ENCODE measurements at regions not wholly inside any gene's neighbourhood (a gene's known extent, or its start where the extent isn't known, plus 50 kb on each side); places are given as distances from the start of the nearest gene placed in this dataset.

DNA sequence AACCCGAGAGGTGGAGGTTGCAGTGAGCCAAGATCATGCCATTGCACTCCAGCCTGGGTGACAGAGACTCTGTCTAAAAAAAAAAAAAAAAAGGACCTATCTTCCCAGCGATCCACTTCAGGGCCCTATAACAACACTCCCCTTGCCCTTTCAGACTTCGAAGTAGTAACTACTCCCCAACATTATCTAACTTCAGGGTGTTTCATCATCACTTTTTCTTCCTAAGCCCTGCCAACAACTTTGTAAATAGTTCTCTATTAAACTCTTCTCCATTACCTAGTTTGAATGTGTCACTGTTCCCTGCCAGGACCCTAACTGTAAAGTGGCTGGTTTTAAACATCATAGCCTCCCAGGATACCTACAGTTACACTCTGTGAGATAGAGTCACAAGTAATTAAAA is 220.8 kb downstream of the BTG1 start:
- H3K36me3 ChIP-seq (ENCODE audit: insufficient read depth, low read length): no peaks in the 10 kb centered on the region
- H3K27me3 Mint-ChIP-seq (ENCODE audit: low read depth, unreplicated experiment): peaks cover 4% of the 10 kb centered on the region
- H3K79me2 ChIP-seq (ENCODE audit: insufficient read depth, low read length): no peaks in the 10 kb centered on the region
- no peak overlapping the region for H3K4me3 ChIP-seq (ENCODE audit: insufficient read depth, low read depth, low read length)
- H3K4me2 ChIP-seq (ENCODE audit: low read length): no peak overlapping the region
- DNase-seq (ENCODE audit: low read depth) (no peak), FAIRE-seq (no peak)
- peaks cover 3% of the 10 kb centered on the region for H3K4me1 Mint-ChIP-seq (ENCODE audit: low read depth, unreplicated experiment)
- H3K4me3 Mint-ChIP-seq (ENCODE audit: unreplicated experiment): no peak overlapping the region
- H3K9me3 ChIP-seq (ENCODE audit: insufficient read depth, low read depth, low read length): no peaks in the 10 kb centered on the region
- H3K36me3 Mint-ChIP-seq (ENCODE audit: low read depth, unreplicated experiment): no peaks in the 10 kb centered on the region
- H4K20me1 ChIP-seq (ENCODE audit: insufficient read depth, low read length): no peaks in the 10 kb centered on the region
- peaks cover 5% of the 10 kb centered on the region for H3K9me3 Mint-ChIP-seq (ENCODE audit: unreplicated experiment)
- TF ChIP-seq, protein P1, sequence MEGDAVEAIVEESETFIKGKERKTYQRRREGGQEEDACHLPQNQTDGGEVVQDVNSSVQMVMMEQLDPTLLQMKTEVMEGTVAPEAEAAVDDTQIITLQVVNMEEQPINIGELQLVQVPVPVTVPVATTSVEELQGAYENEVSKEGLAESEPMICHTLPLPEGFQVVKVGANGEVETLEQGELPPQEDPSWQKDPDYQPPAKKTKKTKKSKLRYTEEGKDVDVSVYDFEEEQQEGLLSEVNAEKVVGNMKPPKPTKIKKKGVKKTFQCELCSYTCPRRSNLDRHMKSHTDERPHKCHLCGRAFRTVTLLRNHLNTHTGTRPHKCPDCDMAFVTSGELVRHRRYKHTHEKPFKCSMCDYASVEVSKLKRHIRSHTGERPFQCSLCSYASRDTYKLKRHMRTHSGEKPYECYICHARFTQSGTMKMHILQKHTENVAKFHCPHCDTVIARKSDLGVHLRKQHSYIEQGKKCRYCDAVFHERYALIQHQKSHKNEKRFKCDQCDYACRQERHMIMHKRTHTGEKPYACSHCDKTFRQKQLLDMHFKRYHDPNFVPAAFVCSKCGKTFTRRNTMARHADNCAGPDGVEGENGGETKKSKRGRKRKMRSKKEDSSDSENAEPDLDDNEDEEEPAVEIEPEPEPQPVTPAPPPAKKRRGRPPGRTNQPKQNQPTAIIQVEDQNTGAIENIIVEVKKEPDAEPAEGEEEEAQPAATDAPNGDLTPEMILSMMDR (IDR thresholded peaks at IDR 0.05; ENCODE audit: insufficient read depth, low read depth, low read length): no peak
- TF ChIP-seq EZH2 (IDR thresholded peaks at IDR 0.05; ENCODE audit: insufficient read depth, low read length): no peak
- no peak overlapping the region for H3K27ac Mint-ChIP-seq (ENCODE audit: unreplicated experiment)
- H2AFZ ChIP-seq (ENCODE audit: low read depth, low read length): no peak overlapping the region
- H3K27ac ChIP-seq (ENCODE audit: low read depth, low read length): no peak overlapping the region
- no peaks in the 10 kb centered on the region for H3K27me3 ChIP-seq (ENCODE audit: insufficient read depth, low read length)
- no peaks in the 10 kb centered on the region for H3K4me1 ChIP-seq (ENCODE audit: insufficient read depth, low read length)
- H3K9ac ChIP-seq (ENCODE audit: low read length): no peak overlapping the region

DNA sequence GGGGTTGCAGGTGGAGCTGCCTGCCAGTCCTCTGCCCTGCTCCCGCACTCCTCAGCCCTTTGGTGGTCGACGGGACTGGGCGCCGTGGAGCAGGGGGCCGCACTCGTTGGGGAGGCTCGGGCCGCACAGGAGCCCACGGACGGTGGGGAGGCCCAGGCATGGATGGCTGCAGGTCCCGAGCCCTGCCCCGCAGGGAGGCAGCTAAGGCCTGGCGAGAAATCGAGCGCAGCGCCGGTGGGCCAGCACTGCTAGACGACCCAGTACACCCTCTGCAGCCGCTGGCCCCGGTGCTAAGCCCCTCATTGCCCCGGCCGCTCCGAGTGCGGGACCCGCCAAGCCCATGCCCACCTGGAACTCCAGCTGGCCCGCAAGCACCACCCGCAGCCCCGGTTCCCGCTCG is 221.8 kb downstream of the BTG1 start:
- DNase-seq (ENCODE audit: low read depth) (no peak), FAIRE-seq (no peak)
- H3K4me3 Mint-ChIP-seq (ENCODE audit: unreplicated experiment): no peak overlapping the region

DNA sequence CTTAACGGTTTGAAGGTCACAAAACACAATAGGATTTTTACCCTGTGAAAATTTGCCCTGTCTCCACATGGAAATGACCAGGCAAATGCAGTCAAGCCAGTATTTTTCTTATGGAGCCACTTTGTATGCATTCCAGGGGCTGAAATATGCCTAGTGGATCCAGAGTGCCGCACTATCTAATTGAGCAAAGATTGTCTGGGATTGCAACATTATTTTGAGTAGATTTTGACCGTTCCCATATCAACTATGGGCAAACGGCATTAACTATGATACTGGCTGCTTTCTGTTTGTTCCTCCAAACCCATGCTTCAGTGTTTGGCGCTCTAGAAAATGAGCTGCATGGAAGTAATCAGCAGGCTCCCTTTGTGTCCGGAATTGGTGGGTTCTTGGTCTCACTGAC is 223.0 kb downstream of the BTG1 start:
- Mint-ChIP-seq H3K4me1 (ENCODE audit: low read depth, unreplicated experiment) (peaks cover 3% of the 10 kb centered on the region), H3K27me3 (ENCODE audit: low read depth, unreplicated experiment) (no peaks in the 10 kb centered on the region), H3K9me3 (ENCODE audit: unreplicated experiment) (peaks cover 5% of the 10 kb centered on the region), H3K4me3 (ENCODE audit: unreplicated experiment) (no peak overlapping the region), H3K36me3 (ENCODE audit: low read depth, unreplicated experiment) (no peaks in the 10 kb centered on the region), H3K27ac (ENCODE audit: unreplicated experiment) (no peak overlapping the region)
- H4K20me1 ChIP-seq (ENCODE audit: insufficient read depth, low read length): no peaks in the 10 kb centered on the region
- H3K27me3 ChIP-seq (ENCODE audit: insufficient read depth, low read length): no peaks in the 10 kb centered on the region
- no peak overlapping the region for H2AFZ ChIP-seq (ENCODE audit: low read depth, low read length)
- TF ChIP-seq EZH2 (IDR thresholded peaks at IDR 0.05; ENCODE audit: insufficient read depth, low read length): no peak
- TF ChIP-seq, protein P1 (IDR thresholded peaks at IDR 0.05; ENCODE audit: insufficient read depth, low read depth, low read length): no peak
- H3K9me3 ChIP-seq (ENCODE audit: insufficient read depth, low read depth, low read length): no peaks in the 10 kb centered on the region
- FAIRE-seq (peak; percentile 37), DNase-seq (ENCODE audit: low read depth) (no peak)
- H3K27ac ChIP-seq (ENCODE audit: low read depth, low read length): no peak overlapping the region
- H3K79me2 ChIP-seq (ENCODE audit: insufficient read depth, low read length): no peaks in the 10 kb centered on the region
- H3K4me3 ChIP-seq (ENCODE audit: insufficient read depth, low read depth, low read length): no peak overlapping the region
- no peaks in the 10 kb centered on the region for H3K36me3 ChIP-seq (ENCODE audit: insufficient read depth, low read length)
- H3K4me1 ChIP-seq (ENCODE audit: insufficient read depth, low read length): no peaks in the 10 kb centered on the region
- no peak overlapping the region for H3K9ac ChIP-seq (ENCODE audit: low read length)
- H3K4me2 ChIP-seq (ENCODE audit: low read length): no peak overlapping the region

More for the DNA sequence above, 221.8 kb downstream of the BTG1 start:
- peaks cover 5% of the 10 kb centered on the region for H3K9me3 Mint-ChIP-seq (ENCODE audit: unreplicated experiment)
- no peak overlapping the region for H3K27ac ChIP-seq (ENCODE audit: low read depth, low read length)
- no peak overlapping the region for H3K9ac ChIP-seq (ENCODE audit: low read length)
- no peaks in the 10 kb centered on the region for H4K20me1 ChIP-seq (ENCODE audit: insufficient read depth, low read length)
- TF ChIP-seq, protein P1 (IDR thresholded peaks at IDR 0.05; ENCODE audit: insufficient read depth, low read depth, low read length): no peak
- no peak for TF ChIP-seq EZH2 (IDR thresholded peaks at IDR 0.05; ENCODE audit: insufficient read depth, low read length)
- H2AFZ ChIP-seq (ENCODE audit: low read depth, low read length): no peak overlapping the region
- H3K9me3 ChIP-seq (ENCODE audit: insufficient read depth, low read depth, low read length): no peaks in the 10 kb centered on the region
- H3K36me3 Mint-ChIP-seq (ENCODE audit: low read depth, unreplicated experiment): no peaks in the 10 kb centered on the region
- no peaks in the 10 kb centered on the region for H3K4me1 ChIP-seq (ENCODE audit: insufficient read depth, low read length)
- no peak overlapping the region for H3K27ac Mint-ChIP-seq (ENCODE audit: unreplicated experiment)
- H3K27me3 Mint-ChIP-seq (ENCODE audit: low read depth, unreplicated experiment): no peaks in the 10 kb centered on the region
- no peaks in the 10 kb centered on the region for H3K27me3 ChIP-seq (ENCODE audit: insufficient read depth, low read length)
- H3K4me2 ChIP-seq (ENCODE audit: low read length): no peak overlapping the region
- no peaks in the 10 kb centered on the region for H3K79me2 ChIP-seq (ENCODE audit: insufficient read depth, low read length)
- peaks cover 3% of the 10 kb centered on the region for H3K4me1 Mint-ChIP-seq (ENCODE audit: low read depth, unreplicated experiment)
- H3K4me3 ChIP-seq (ENCODE audit: insufficient read depth, low read depth, low read length): no peak overlapping the region
- H3K36me3 ChIP-seq (ENCODE audit: insufficient read depth, low read length): no peaks in the 10 kb centered on the region
